Gastrocnemius medialis (tissue), 4 donors: ENCODE measurements at regions not wholly inside any gene's neighbourhood (a gene's known extent, or its start where the extent isn't known, plus 50 kb on each side); places are given as distances from the start of the nearest gene placed in this dataset.
"Not testable (repeated sequence)": the region's sequence is repeated elsewhere in the genome, so short reads cannot be mapped to it uniquely, and the experiment has no call there.

ENCODE experiments used
- ATAC-seq, 2 donors: fragments of 150-250 bp; one replicate each; pipeline ENCODE4 v1.9.1; 2016
- DNase-seq, 2 donors: peaks; one replicate each; pipeline ENCODE4 v3.0.0-alpha.2; 2019
- H3K27ac ChIP-seq, 4 donors: fragments of 200-600 bp; sonication (generic); 1 replicate in 1 of 4; 2 replicates in 3 of 4; pipeline ENCODE4 v1.5.1; 2016 to 2018; ENCODE audit warnings: mild to moderate bottlenecking in 2 of 4, moderate library complexity in 1 of 4
- H3K27me3 ChIP-seq, 3 donors: fragments of 200-600 bp; sonication (generic) in 2 of 3; 1 replicate in 1 of 3; 2 replicates in 2 of 3; pipeline versions ENCODE4 v1.5.1 to v1.6.0; 2016 to 2019; ENCODE audit warnings: mild to moderate bottlenecking in 1 of 3, moderate library complexity in 1 of 3
- H3K36me3 ChIP-seq, 2 donors: fragments of 200-600 bp; sonication (generic) in 1 of 2; one replicate each; pipeline ENCODE4 v1.5.1; 2017 to 2018
- H3K4me1 ChIP-seq, 2 donors: fragments of 200-600 bp; sonication (generic) in 1 of 2; one replicate each; pipeline ENCODE4 v1.5.1; 2016 to 2017; ENCODE audit warnings: mild to moderate bottlenecking in 2 of 2
- H3K4me3 ChIP-seq, 4 donors: fragments of 200-600 bp; sonication (generic) in 3 of 4; 1 replicate in 1 of 4; 2 replicates in 3 of 4; pipeline ENCODE4 v1.5.1; 2016 to 2019; ENCODE audit warnings: mild to moderate bottlenecking in 2 of 4
- H3K9me3 ChIP-seq, 3 donors: fragments of 200-600 bp; sonication (generic) in 2 of 3; 1 replicate in 1 of 3; 2 replicates in 2 of 3; pipeline ENCODE4 v1.5.1; 2016 to 2019
- in situ Hi-C, 4 donors: fragments of 200-750 bp; cut with MboI; loops; one replicate each; pipeline versions ENCODE4 v1.15.0 to v1.8.0; 2017; ENCODE audit warnings: low sequenced_read_pairs in 4 of 4
- intact Hi-C: fragments of 100-400 bp; cut with DNase I; formaldehyde crosslinking; loops from one replicate; pipeline ENCODE4 v1.15.1; 2023; ENCODE audit warnings: low total_unique reads

GRCh38 chr1:146322893-146323292, 94.1 kb upstream of the NOTCH2NLA start:
- H3K4me1 ChIP-seq, H3K27ac ChIP-seq, H3K4me3 ChIP-seq, H3K36me3 ChIP-seq, H3K9me3 ChIP-seq, intact Hi-C loops, in situ Hi-C loops, H3K27me3 ChIP-seq, DNase-seq: not testable (repeated sequence)
- peak; percentile 99 to 100 for ATAC-seq

GRCh38 chr1:146318715-146319114, 89.9 kb upstream of the NOTCH2NLA start:
- H3K36me3 ChIP-seq, H3K27ac ChIP-seq, H3K4me1 ChIP-seq, H3K9me3 ChIP-seq, DNase-seq, intact Hi-C loops, H3K27me3 ChIP-seq, H3K4me3 ChIP-seq, in situ Hi-C loops, ATAC-seq: not testable (repeated sequence)

GRCh38 chr1:146317785-146318184, 89.0 kb upstream of the NOTCH2NLA start:
- DNase-seq, intact Hi-C loops, H3K27me3 ChIP-seq, H3K27ac ChIP-seq, H3K9me3 ChIP-seq, H3K36me3 ChIP-seq, in situ Hi-C loops, H3K4me3 ChIP-seq, ATAC-seq, H3K4me1 ChIP-seq: not testable (repeated sequence)

GRCh38 chr1:146314449-146315246, 85.8 kb upstream of the NOTCH2NLA start:
- H3K27me3 ChIP-seq, ATAC-seq, H3K36me3 ChIP-seq, H3K4me3 ChIP-seq, H3K4me1 ChIP-seq, intact Hi-C loops, H3K9me3 ChIP-seq, H3K27ac ChIP-seq, DNase-seq, in situ Hi-C loops: not testable (repeated sequence)

GRCh38 chr1:146310579-146310978, 81.8 kb upstream of the NOTCH2NLA start:
- H3K27me3 ChIP-seq, H3K36me3 ChIP-seq, H3K27ac ChIP-seq, H3K9me3 ChIP-seq, in situ Hi-C loops, DNase-seq, intact Hi-C loops, H3K4me1 ChIP-seq, H3K4me3 ChIP-seq: not testable (repeated sequence)
- ATAC-seq: peak; percentile 69 to 72

- H3K27me3 ChIP-seq, H3K27ac ChIP-seq, H3K36me3 ChIP-seq, H3K4me1 ChIP-seq, intact Hi-C loops, H3K4me3 ChIP-seq, DNase-seq, H3K9me3 ChIP-seq, in situ Hi-C loops: not testable (repeated sequence)
- ATAC-seq: peak; percentile 67 to 73
These were observed 80.6 kb upstream of the NOTCH2NLA start for GRCh38 chr1:146309427-146309826.

- in situ Hi-C loops, H3K36me3 ChIP-seq, intact Hi-C loops, ATAC-seq, DNase-seq, H3K27me3 ChIP-seq, H3K9me3 ChIP-seq, H3K27ac ChIP-seq, H3K4me3 ChIP-seq, H3K4me1 ChIP-seq: not testable (repeated sequence)
These were observed 80.1 kb upstream of the NOTCH2NLA start for GRCh38 chr1:146308892-146309291.

- DNase-seq, H3K27me3 ChIP-seq, ATAC-seq, H3K4me1 ChIP-seq, in situ Hi-C loops, intact Hi-C loops, H3K36me3 ChIP-seq, H3K27ac ChIP-seq, H3K4me3 ChIP-seq, H3K9me3 ChIP-seq: not testable (repeated sequence)
These were observed 79.3 kb upstream of the NOTCH2NLA start for GRCh38 chr1:146308152-146308551.

GRCh38 chr1:146307632-146308031, 78.8 kb upstream of the NOTCH2NLA start:
- H3K9me3 ChIP-seq, intact Hi-C loops, H3K4me1 ChIP-seq, in situ Hi-C loops, DNase-seq, H3K27me3 ChIP-seq, H3K36me3 ChIP-seq, H3K4me3 ChIP-seq, H3K27ac ChIP-seq: not testable (repeated sequence)
- peak; percentile 18 to 45 for ATAC-seq

GRCh38 chr1:146306651-146307050, 77.8 kb upstream of the NOTCH2NLA start:
- intact Hi-C loops, H3K9me3 ChIP-seq, H3K4me1 ChIP-seq, in situ Hi-C loops, H3K4me3 ChIP-seq, DNase-seq, H3K36me3 ChIP-seq, ATAC-seq, H3K27ac ChIP-seq, H3K27me3 ChIP-seq: not testable (repeated sequence)

- H3K4me3 ChIP-seq, DNase-seq, H3K4me1 ChIP-seq, ATAC-seq, H3K27ac ChIP-seq, H3K9me3 ChIP-seq, in situ Hi-C loops, H3K36me3 ChIP-seq, H3K27me3 ChIP-seq, intact Hi-C loops: not testable (repeated sequence)
These were observed 76.6 kb upstream of the NOTCH2NLA start for GRCh38 chr1:146305442-146305841.

GRCh38 chr1:146298575-146298897, 69.7 kb upstream of the NOTCH2NLA start:
- peak; percentile 94 to 96 for ATAC-seq
- H3K27me3 ChIP-seq, intact Hi-C loops, in situ Hi-C loops, H3K4me3 ChIP-seq, H3K4me1 ChIP-seq, DNase-seq, H3K27ac ChIP-seq, H3K9me3 ChIP-seq, H3K36me3 ChIP-seq: not testable (repeated sequence)
